CD4-positive, alpha-beta T cell treated with Interleukin-17A for 1 hour (primary cell): ENCODE measurements at regions not wholly inside any gene's neighbourhood (a gene's known extent, or its start where the extent isn't known, plus 50 kb on each side); places are given as distances from the start of the nearest gene placed in this dataset.
"Not testable (repeated sequence)": the region's sequence is repeated elsewhere in the genome, so short reads cannot be mapped to it uniquely, and the experiment has no call there.

ENCODE experiments used
- DNase-seq: peaks from one replicate; pipeline ENCODE4 v3.0.0-alpha.2; 2020

GRCh38 chr5:110257971-110258370, 468.5 kb downstream of the TMEM232 start:
- DNase-seq: no peak

GRCh38 chr5:110258460-110259216, 467.8 kb downstream of the TMEM232 start:
- DNase-seq: no peak

- DNase-seq: no peak
These were observed 463.7 kb downstream of the TMEM232 start for GRCh38 chr5:110262749-110263148.

GRCh38 chr5:110264661-110265060, 461.8 kb downstream of the TMEM232 start:
- no peak for DNase-seq

- no peak for DNase-seq
These were observed 461.3 kb downstream of the TMEM232 start for GRCh38 chr5:110265162-110265561.

GRCh38 chr5:110267714-110268113, 458.8 kb downstream of the TMEM232 start:
- no peak for DNase-seq

GRCh38 chr5:110268283-110268682, 458.2 kb downstream of the TMEM232 start:
- DNase-seq: no peak

- DNase-seq: no peak
These were observed 457.5 kb downstream of the TMEM232 start for GRCh38 chr5:110268985-110269384.

- no peak for DNase-seq
These were observed 456.9 kb downstream of the TMEM232 start for GRCh38 chr5:110269478-110270142.

GRCh38 chr5:110275878-110276277, 450.6 kb downstream of the TMEM232 start:
- no peak for DNase-seq

GRCh38 chr5:110278449-110278848, 448.0 kb downstream of the TMEM232 start:
- not testable (repeated sequence) for DNase-seq

GRCh38 chr5:110284121-110284520, 442.4 kb downstream of the TMEM232 start:
- not testable (repeated sequence) for DNase-seq

GRCh38 chr5:110288766-110289511, 437.5 kb downstream of the TMEM232 start:
- no peak for DNase-seq

GRCh38 chr5:110289512-110289810, 437.0 kb downstream of the TMEM232 start:
- no peak for DNase-seq

GRCh38 chr5:110290542-110290941, 435.9 kb downstream of the TMEM232 start:
- no peak for DNase-seq

- DNase-seq: no peak
These were observed 432.2 kb downstream of the TMEM232 start for GRCh38 chr5:110294281-110294680.

GRCh38 chr5:110297152-110297670, 429.3 kb downstream of the TMEM232 start:
- DNase-seq: no peak

GRCh38 chr5:110304176-110304575, 422.3 kb downstream of the TMEM232 start:
- no peak for DNase-seq

- DNase-seq: no peak
These were observed 419.8 kb downstream of the TMEM232 start for GRCh38 chr5:110306650-110307049.

GRCh38 chr5:110309222-110309621, 417.2 kb downstream of the TMEM232 start:
- no peak for DNase-seq

- not testable (repeated sequence) for DNase-seq
These were observed 409.9 kb downstream of the TMEM232 start for GRCh38 chr5:110316566-110316965.

- no peak for DNase-seq
These were observed 405.4 kb downstream of the TMEM232 start for GRCh38 chr5:110321117-110321516.

- no peak for DNase-seq
These were observed 403.1 kb downstream of the TMEM232 start for GRCh38 chr5:110323357-110323756.

- no peak for DNase-seq
These were observed 402.6 kb downstream of the TMEM232 start for GRCh38 chr5:110323832-110324231.
